Thyroid gland (tissue), 4 donors: ENCODE measurements at regions not wholly inside any gene's neighbourhood (a gene's known extent, or its start where the extent isn't known, plus 50 kb on each side); places are given as distances from the start of the nearest gene placed in this dataset.

Source experiments
- CTCF ChIP-seq, 6 experiments: fragments of 200-600 bp in 3 of 6; fragments of 450-650 bp in 3 of 6; sonication (generic) in 3 of 6; IDR thresholded peaks; one replicate each; pipeline ENCODE4 v1.5.1; 2016 to 2019; ENCODE audit warnings: antibody characterized with exemption in 6 of 6, mild to moderate bottlenecking in 2 of 6, inconsistent platforms in 1 of 6, moderate library complexity in 1 of 6
- POLR2A ChIP-seq, 2 donors: fragments of 450-650 bp; IDR thresholded peaks; one replicate each; pipeline ENCODE4 v1.6.1; 2017; ENCODE audit warnings: antibody characterized with exemption in 2 of 2, mild to moderate bottlenecking in 2 of 2, moderate library complexity in 1 of 2

GRCh38 chr5:50328193-50328729 lies 112.8 kb downstream of the EMB start:
- TF ChIP-seq POLR2A (IDR thresholded peaks at IDR 0.05) (no peak), CTCF (IDR thresholded peaks at IDR 0.05) (no peak)
